ENCODE measurements at regions not wholly inside any gene's neighbourhood (a gene's known extent, or its start where the extent isn't known, plus 50 kb on each side); places are given as distances from the start of the nearest gene placed in this dataset.

DNA sequence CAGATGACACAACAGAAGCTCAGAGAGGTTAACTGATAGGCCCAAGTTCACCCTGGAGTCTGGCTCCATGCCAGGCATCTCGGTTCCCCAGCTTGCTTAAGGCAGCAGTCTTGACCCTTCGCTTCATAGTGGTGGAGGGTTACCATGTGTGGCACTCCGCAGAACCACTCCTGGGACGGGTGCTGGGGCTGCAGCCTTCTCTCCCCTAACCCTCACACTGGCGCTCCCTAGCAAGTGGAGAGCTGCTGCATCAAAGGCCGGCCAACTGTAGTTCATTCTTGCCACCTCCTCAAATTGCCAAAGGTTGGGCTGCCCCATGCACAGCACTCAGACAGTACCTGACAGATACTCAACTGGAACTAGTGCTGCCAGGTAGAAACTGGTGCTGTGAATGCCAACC is 70.2 kb upstream of the KCND3 start:
- TF ChIP-seq, protein P1, sequence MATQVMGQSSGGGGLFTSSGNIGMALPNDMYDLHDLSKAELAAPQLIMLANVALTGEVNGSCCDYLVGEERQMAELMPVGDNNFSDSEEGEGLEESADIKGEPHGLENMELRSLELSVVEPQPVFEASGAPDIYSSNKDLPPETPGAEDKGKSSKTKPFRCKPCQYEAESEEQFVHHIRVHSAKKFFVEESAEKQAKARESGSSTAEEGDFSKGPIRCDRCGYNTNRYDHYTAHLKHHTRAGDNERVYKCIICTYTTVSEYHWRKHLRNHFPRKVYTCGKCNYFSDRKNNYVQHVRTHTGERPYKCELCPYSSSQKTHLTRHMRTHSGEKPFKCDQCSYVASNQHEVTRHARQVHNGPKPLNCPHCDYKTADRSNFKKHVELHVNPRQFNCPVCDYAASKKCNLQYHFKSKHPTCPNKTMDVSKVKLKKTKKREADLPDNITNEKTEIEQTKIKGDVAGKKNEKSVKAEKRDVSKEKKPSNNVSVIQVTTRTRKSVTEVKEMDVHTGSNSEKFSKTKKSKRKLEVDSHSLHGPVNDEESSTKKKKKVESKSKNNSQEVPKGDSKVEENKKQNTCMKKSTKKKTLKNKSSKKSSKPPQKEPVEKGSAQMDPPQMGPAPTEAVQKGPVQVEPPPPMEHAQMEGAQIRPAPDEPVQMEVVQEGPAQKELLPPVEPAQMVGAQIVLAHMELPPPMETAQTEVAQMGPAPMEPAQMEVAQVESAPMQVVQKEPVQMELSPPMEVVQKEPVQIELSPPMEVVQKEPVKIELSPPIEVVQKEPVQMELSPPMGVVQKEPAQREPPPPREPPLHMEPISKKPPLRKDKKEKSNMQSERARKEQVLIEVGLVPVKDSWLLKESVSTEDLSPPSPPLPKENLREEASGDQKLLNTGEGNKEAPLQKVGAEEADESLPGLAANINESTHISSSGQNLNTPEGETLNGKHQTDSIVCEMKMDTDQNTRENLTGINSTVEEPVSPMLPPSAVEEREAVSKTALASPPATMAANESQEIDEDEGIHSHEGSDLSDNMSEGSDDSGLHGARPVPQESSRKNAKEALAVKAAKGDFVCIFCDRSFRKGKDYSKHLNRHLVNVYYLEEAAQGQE (IDR thresholded peaks at IDR 0.05; ENCODE audit: low read depth), result no peak
- TF ChIP-seq TAF1 (IDR thresholded peaks at IDR 0.05; ENCODE audit: low read depth) (no peak), CEBPB (IDR thresholded peaks at IDR 0.05) (no peak), EP300 (IDR thresholded peaks at IDR 0.05; ENCODE audit: borderline replicate concordance) (no peak), RAD21 (IDR thresholded peaks at IDR 0.05; ENCODE audit: low read depth) (no peak)

All from Ishikawa (cell line).